HG02763 (cell line): ENCODE measurements at regions not wholly inside any gene's neighbourhood (a gene's known extent, or its start where the extent isn't known, plus 50 kb on each side); places are given as distances from the start of the nearest gene placed in this dataset.

Experiments
- ATAC-seq: cut with Tn5 transposase; IDR thresholded peaks from one replicate; pipeline ENCODE4 v1.9.1; 2021; ENCODE audit warnings: mild to moderate bottlenecking, moderate library complexity; ENCODE audit not compliant: unreplicated experiment

GRCh38 chr4:1543561-1543960 lies 137.3 kb upstream of the NKX1-1 start:
- no peak for ATAC-seq

- no peak for ATAC-seq
These were observed 136.5 kb upstream of the NKX1-1 start for GRCh38 chr4:1542516-1543320.

GRCh38 chr4:1542226-1542490 lies 135.9 kb upstream of the NKX1-1 start:
- ATAC-seq: no peak

GRCh38 chr4:1541449-1542225 lies 135.4 kb upstream of the NKX1-1 start:
- no peak for ATAC-seq

GRCh38 chr4:1540601-1541375 lies 134.5 kb upstream of the NKX1-1 start:
- ATAC-seq: no peak

- no peak for ATAC-seq
These were observed 133.8 kb upstream of the NKX1-1 start for GRCh38 chr4:1539859-1540600.

GRCh38 chr4:1538941-1539772 lies 132.9 kb upstream of the NKX1-1 start:
- ATAC-seq: no peak

- ATAC-seq: no peak
These were observed 131.8 kb upstream of the NKX1-1 start for GRCh38 chr4:1538096-1538410.

GRCh38 chr4:1537410-1538095 lies 131.3 kb upstream of the NKX1-1 start:
- no peak for ATAC-seq

- ATAC-seq: no peak
These were observed 130.6 kb upstream of the NKX1-1 start for GRCh38 chr4:1536579-1537409.

- no peak for ATAC-seq
These were observed 129.8 kb upstream of the NKX1-1 start for GRCh38 chr4:1535926-1536578.

- no peak for ATAC-seq
These were observed 128.8 kb upstream of the NKX1-1 start for GRCh38 chr4:1534876-1535526.

- ATAC-seq: no peak
These were observed 128.0 kb upstream of the NKX1-1 start for GRCh38 chr4:1534095-1534872.

GRCh38 chr4:1533501-1534064 lies 127.3 kb upstream of the NKX1-1 start:
- no peak for ATAC-seq

- no peak for ATAC-seq
These were observed 126.5 kb upstream of the NKX1-1 start for GRCh38 chr4:1532549-1533395.
